Keratinocyte (primary cell): ENCODE measurements at regions not wholly inside any gene's neighbourhood (a gene's known extent, or its start where the extent isn't known, plus 50 kb on each side); places are given as distances from the start of the nearest gene placed in this dataset.

ENCODE experiments used
- CTCF ChIP-seq, 3 experiments: IDR thresholded peaks in 1 of 3; conservative IDR thresholded peaks in 1 of 3; optimal IDR thresholded peaks in 1 of 3; 2 replicates in 2 of 3; 3 replicates in 1 of 3; pipeline versions ENCODE3 to v1.5.1; 2011; ENCODE audit warnings: low read length in 3 of 3, mild to moderate bottlenecking in 3 of 3, moderate library complexity in 2 of 3, control low read depth in 1 of 3, inconsistent platforms in 1 of 3; ENCODE audit not compliant: insufficient read depth in 2 of 3; ENCODE audit errors: extremely low read depth in 1 of 3
- EZH2 ChIP-seq: IDR thresholded peaks from one replicate; pipeline ENCODE4 v1.6.1; 2012; ENCODE audit warnings: inconsistent platforms, mild to moderate bottlenecking, low read length, moderate library complexity

- TF ChIP-seq CTCF (optimal IDR thresholded peaks at IDR 0.05 in 1 of 3, IDR thresholded peaks at IDR 0.05 in 1 of 3, conservative IDR thresholded peaks at IDR 0.05 in 1 of 3; ENCODE audit: extremely low read depth in 1 of 3, insufficient read depth in 2 of 3, low read length in 3 of 3): no peak
- no peak for TF ChIP-seq EZH2
Observed at GRCh38 chr16:51201604-51202003, 50.5 kb upstream of the SALL1 start.
